B cell (primary cell): ENCODE measurements at regions not wholly inside any gene's neighbourhood (a gene's known extent, or its start where the extent isn't known, plus 50 kb on each side); places are given as distances from the start of the nearest gene placed in this dataset.

ENCODE experiments used
- ATAC-seq: fragments of 200-7000 bp; cut with Tn5 transposase; one replicate; pipeline ENCODE4 v1.10.0; 2021; ENCODE audit warnings: low read depth, mild to moderate bottlenecking, moderate number of reproducible peaks, moderate library complexity
- CTCF ChIA-PET: fragments of 350-600 bp; sonication (Branson Sonifier 250); formaldehyde crosslinking; loops from one replicate; lab custom pipeline; 2021; ENCODE audit warnings: antibody characterized with exemption, inconsistent platforms; lab: Charles Lee
- POLR2A ChIA-PET: fragments of 350-600 bp; sonication (Branson Sonifier 250); formaldehyde crosslinking; loops from one replicate; lab custom pipeline; 2021; ENCODE audit warnings: antibody characterized with exemption; lab: Charles Lee
- DNase-seq: peaks from one replicate; pipeline ENCODE4 v3.0.0; 2013
- H2AFZ ChIP-seq: 2 replicates; pipeline ENCODE4 v1.6.1; 2012; ENCODE audit warnings: mild to moderate bottlenecking, low read depth, low read length; ENCODE audit not compliant: insufficient read depth, poor library complexity, severe bottlenecking
- H3K27ac ChIP-seq, 2 donors: 1 replicate in 1 of 2; 2 replicates in 1 of 2; pipeline ENCODE4 v1.5.1; 2012 to 2013; ENCODE audit warnings: low read length in 2 of 2, mild to moderate bottlenecking in 2 of 2, moderate library complexity in 1 of 2
- H3K27me3 ChIP-seq, 4 experiments: fragments of 200-600 bp in 1 of 4; sonication (generic) in 1 of 4; replicated peaks in 1 of 4; 1 replicate in 2 of 4; 2 replicates in 2 of 4; pipeline versions ENCODE4 v1.6.1 to v1.7.0; 2013 to 2016; ENCODE audit warnings: low read length in 3 of 4, mild to moderate bottlenecking in 2 of 4, mixed read lengths in 1 of 4, moderate library complexity in 1 of 4; ENCODE audit not compliant: insufficient read depth in 4 of 4, control insufficient read depth in 3 of 4; ENCODE audit errors: control extremely low read depth in 1 of 4
- H3K36me3 ChIP-seq, 2 experiments: replicated peaks in 1 of 2; 1 replicate in 1 of 2; 2 replicates in 1 of 2; pipeline versions ENCODE4 v1.6.1 to v1.7.1; 2013; ENCODE audit warnings: low read length in 1 of 2; ENCODE audit not compliant: insufficient read depth in 2 of 2, control insufficient read depth in 1 of 2; ENCODE audit errors: control extremely low read depth in 1 of 2, extremely low read depth in 1 of 2
- H3K4me1 ChIP-seq, 2 donors: fragments of 200-600 bp in 1 of 2; sonication (generic) in 1 of 2; 1 replicate in 1 of 2; 2 replicates in 1 of 2; pipeline versions ENCODE4 v1.5.1 to v1.6.1; 2013 to 2017; ENCODE audit warnings: low read length in 2 of 2; ENCODE audit not compliant: control insufficient read depth in 2 of 2, insufficient read depth in 2 of 2
- H3K4me2 ChIP-seq: replicated peaks from 2 replicates; pipeline ENCODE3; 2012; ENCODE audit warnings: mild to moderate bottlenecking, low read depth, low read length; ENCODE audit not compliant: poor library complexity, severe bottlenecking
- H3K4me3 ChIP-seq, 5 experiments: fragments of 200-600 bp in 1 of 5; sonication (generic) in 1 of 5; 1 replicate in 3 of 5; 2 replicates in 2 of 5; pipeline versions ENCODE4 v1.5.1 to v1.7.0; 2011 to 2016; ENCODE audit warnings: low read length in 4 of 5, mild to moderate bottlenecking in 4 of 5, low read depth in 2 of 5, control low read depth in 1 of 5, moderate library complexity in 1 of 5; ENCODE audit not compliant: insufficient read depth in 1 of 5; ENCODE audit errors: control extremely low read depth in 1 of 5, extremely low read depth in 1 of 5
- H3K79me2 ChIP-seq: fragments of 200-600 bp; sonication (generic); one replicate; pipeline ENCODE4 v1.6.0; 2016; ENCODE audit warnings: low read length; ENCODE audit not compliant: control insufficient read depth, insufficient read depth
- H3K9ac ChIP-seq: fragments of 200-600 bp; sonication (generic); 2 replicates; pipeline ENCODE4 v1.6.1; 2017; ENCODE audit warnings: mild to moderate bottlenecking, low read length, moderate library complexity
- H3K9me3 ChIP-seq, 3 donors: one replicate each; pipeline versions ENCODE4 v1.6.1 to v1.7.1; 2013; ENCODE audit warnings: low read length in 2 of 3; ENCODE audit not compliant: control insufficient read depth in 2 of 3, insufficient read depth in 1 of 3; ENCODE audit errors: control extremely low read depth in 1 of 3
- H4K20me1 ChIP-seq: 2 replicates; pipeline ENCODE4 v1.6.0; 2012; ENCODE audit warnings: mild to moderate bottlenecking, low read length; ENCODE audit not compliant: insufficient read depth, control insufficient read depth, poor library complexity, severe bottlenecking
- H3K27ac Mint-ChIP-seq: one replicate; pipeline ENCODE4 v1.8.0; 2021; ENCODE audit warnings: mixed read lengths
- H3K27me3 Mint-ChIP-seq: one replicate; pipeline ENCODE4 v1.8.0; 2021; ENCODE audit warnings: mixed read lengths
- H3K4me1 Mint-ChIP-seq: one replicate; pipeline ENCODE4 v1.8.0; 2021; ENCODE audit warnings: mixed read lengths
- H3K4me3 Mint-ChIP-seq: one replicate; pipeline ENCODE4 v1.8.0; 2021; ENCODE audit warnings: mixed read lengths
- H3K9me3 Mint-ChIP-seq: one replicate; pipeline ENCODE4 v1.8.0; 2022; ENCODE audit warnings: mixed read lengths; ENCODE audit not compliant: insufficient read depth
- EZH2 ChIP-seq: IDR thresholded peaks from 2 replicates; pipeline ENCODE4 v1.6.1; 2012; ENCODE audit warnings: borderline replicate concordance, low read depth, mild to moderate bottlenecking, moderate library complexity, low read length; ENCODE audit not compliant: insufficient read depth, poor library complexity, severe bottlenecking
- WGBS: methylation state at CpG from one replicate; pipeline ENCODE4 v1.1.5; 2013; ENCODE audit warnings: missing lambda C conversion rate; ENCODE audit not compliant: insufficient coverage; 5-methylcytosine and 5-hydroxymethylcytosine counted together
- intact Hi-C: fragments of 100-400 bp; cut with micrococcal nuclease; formaldehyde crosslinking; loops from one replicate; pipeline ENCODE4 v1.10.0; 2022
- TF ChIP-seq, protein P1 (sequence below): fragments of 200-600 bp; IDR thresholded peaks from one replicate; pipeline ENCODE4 v1.8.0; 2022; ENCODE audit warnings: antibody characterized with exemption, mild to moderate bottlenecking

DNA sequence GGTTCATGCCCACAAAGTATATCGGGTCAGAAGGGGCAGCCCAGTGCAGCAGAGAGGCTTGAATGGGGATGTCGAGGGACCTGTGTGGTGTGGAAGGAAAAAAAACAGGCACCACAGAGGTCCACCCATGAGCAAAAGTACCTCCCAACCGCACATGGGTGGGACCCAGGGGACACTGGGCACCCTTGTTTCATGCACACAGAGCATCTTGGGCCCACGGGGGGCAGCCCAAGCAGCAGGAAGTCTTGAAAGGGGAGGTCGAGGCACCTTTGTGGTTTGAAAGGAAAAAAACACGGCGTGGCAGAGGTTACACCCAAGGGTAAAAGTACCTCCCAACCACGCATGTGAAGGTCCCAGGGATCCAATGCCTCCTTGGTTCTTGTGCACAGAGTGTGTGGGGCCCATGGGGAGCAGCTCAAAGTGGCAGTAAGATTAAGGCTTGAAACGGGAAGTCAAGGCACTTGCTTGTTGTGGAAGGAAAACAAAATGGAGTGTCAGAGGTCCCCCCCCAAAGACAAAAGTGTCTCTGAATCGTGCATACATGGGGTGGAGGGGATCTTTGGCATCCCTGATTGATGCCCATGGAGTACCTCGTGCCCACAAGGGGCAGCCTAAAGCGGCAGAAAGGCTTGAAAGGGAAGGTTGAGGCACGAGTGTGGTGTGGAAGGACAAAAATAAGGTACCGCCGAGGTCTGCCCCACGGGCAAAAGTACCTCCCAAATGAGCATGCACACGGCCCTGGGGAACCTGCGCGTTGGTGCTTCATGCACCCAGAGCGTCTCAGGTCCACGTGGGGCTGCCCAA is 575.5 kb downstream of the ALG10 start:
- Histone ChIP-seq H3K27me3 (no peaks in the 10 kb centered on the region), H3K9me3 (peaks cover 6 to 73% (median 30%) of the 10 kb centered on the region in 3 donors), H3K4me1 (no peaks in the 10 kb centered on the region), H3K4me2 (no peak overlapping the region), H3K36me3 (no peaks in the 10 kb centered on the region), H2AFZ (no peak overlapping the region), H4K20me1 (no peaks in the 10 kb centered on the region), H3K4me3 (no peak overlapping the region), H3K27ac (no peak overlapping the region), H3K79me2 (no peaks in the 10 kb centered on the region), H3K9ac (no peak overlapping the region)
- H3K27ac Mint-ChIP-seq, result no peak overlapping the region
- no peaks in the 10 kb centered on the region for H3K4me1 Mint-ChIP-seq
- H3K9me3 Mint-ChIP-seq, result peaks cover 10% of the 10 kb centered on the region
- ChIA-PET CTCF (no interaction called here), POLR2A (no interaction called here)
- ATAC-seq, result no peak
- no peak overlapping the region for H3K4me3 Mint-ChIP-seq
- TF ChIP-seq EZH2, result no peak
- TF ChIP-seq, protein P1, sequence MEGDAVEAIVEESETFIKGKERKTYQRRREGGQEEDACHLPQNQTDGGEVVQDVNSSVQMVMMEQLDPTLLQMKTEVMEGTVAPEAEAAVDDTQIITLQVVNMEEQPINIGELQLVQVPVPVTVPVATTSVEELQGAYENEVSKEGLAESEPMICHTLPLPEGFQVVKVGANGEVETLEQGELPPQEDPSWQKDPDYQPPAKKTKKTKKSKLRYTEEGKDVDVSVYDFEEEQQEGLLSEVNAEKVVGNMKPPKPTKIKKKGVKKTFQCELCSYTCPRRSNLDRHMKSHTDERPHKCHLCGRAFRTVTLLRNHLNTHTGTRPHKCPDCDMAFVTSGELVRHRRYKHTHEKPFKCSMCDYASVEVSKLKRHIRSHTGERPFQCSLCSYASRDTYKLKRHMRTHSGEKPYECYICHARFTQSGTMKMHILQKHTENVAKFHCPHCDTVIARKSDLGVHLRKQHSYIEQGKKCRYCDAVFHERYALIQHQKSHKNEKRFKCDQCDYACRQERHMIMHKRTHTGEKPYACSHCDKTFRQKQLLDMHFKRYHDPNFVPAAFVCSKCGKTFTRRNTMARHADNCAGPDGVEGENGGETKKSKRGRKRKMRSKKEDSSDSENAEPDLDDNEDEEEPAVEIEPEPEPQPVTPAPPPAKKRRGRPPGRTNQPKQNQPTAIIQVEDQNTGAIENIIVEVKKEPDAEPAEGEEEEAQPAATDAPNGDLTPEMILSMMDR, result no peak
- DNase-seq, result no peak
- intact Hi-C loops, result no loop called here
- H3K27me3 Mint-ChIP-seq, result no peaks in the 10 kb centered on the region
- 75% methylated on average over 19 of the region's 21 CpGs for WGBS

DNA sequence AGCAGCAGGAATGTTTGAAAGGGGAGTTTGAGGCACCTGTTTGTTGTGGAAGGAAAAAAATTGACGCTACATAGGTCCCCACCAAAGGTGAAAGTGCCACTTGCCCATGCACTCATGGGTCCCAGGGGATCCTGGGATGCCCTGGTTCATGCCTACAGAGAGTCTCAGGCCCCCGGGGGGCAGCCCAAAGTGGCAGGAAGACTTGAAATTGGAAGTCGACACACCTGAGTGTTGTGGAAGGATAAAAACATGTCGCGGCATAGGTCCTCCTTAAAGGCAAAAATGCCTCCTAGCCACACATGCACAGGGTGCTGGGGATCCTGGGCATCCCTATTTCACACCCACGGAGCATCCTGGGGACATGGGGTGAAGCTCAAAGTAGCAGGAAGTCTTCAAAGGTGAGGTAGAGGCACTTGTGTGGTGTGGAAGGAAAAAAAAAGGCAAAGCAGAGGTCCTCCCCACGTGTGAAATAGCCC is 576.1 kb downstream of the ALG10 start:
- ChIA-PET POLR2A (no interaction called here), CTCF (no interaction called here)
- peaks cover 5 to 80% (median 25%) of the 10 kb centered on the region in 3 donors for H3K9me3 ChIP-seq
- H3K79me2 ChIP-seq, result no peaks in the 10 kb centered on the region
- no peak for DNase-seq
- no peaks in the 10 kb centered on the region for H3K27me3 ChIP-seq
- no peak overlapping the region for H3K4me3 ChIP-seq
- Mint-ChIP-seq H3K4me3 (no peak overlapping the region), H3K9me3 (peaks cover 10% of the 10 kb centered on the region), H3K27me3 (no peaks in the 10 kb centered on the region), H3K27ac (no peak overlapping the region), H3K4me1 (no peaks in the 10 kb centered on the region)
- H3K27ac ChIP-seq, result no peak overlapping the region
- no peak overlapping the region for H2AFZ ChIP-seq
- 59% methylated on average over 5 of the region's 7 CpGs for WGBS
- TF ChIP-seq EZH2, result no peak
- TF ChIP-seq, protein P1, result no peak
- ATAC-seq, result no peak
- intact Hi-C loops, result no loop called here
- H3K4me1 ChIP-seq, result no peaks in the 10 kb centered on the region
- H3K9ac ChIP-seq, result no peak overlapping the region
- H4K20me1 ChIP-seq, result no peaks in the 10 kb centered on the region
- no peaks in the 10 kb centered on the region for H3K36me3 ChIP-seq
- no peak overlapping the region for H3K4me2 ChIP-seq
